Transverse colon (tissue), 3 donors: ENCODE measurements at regions not wholly inside any gene's neighbourhood (a gene's known extent, or its start where the extent isn't known, plus 50 kb on each side); places are given as distances from the start of the nearest gene placed in this dataset.

ENCODE experiments used
- POLR2A ChIP-seq: fragments of 450-650 bp; IDR thresholded peaks from one replicate; pipeline ENCODE4 v1.6.1; 2016; ENCODE audit warnings: antibody characterized with exemption, mild to moderate bottlenecking, moderate library complexity
- TF ChIP-seq, protein P1 (sequence below), 5 experiments: fragments of 200-600 bp in 3 of 5; fragments of 450-650 bp in 2 of 5; sonication (generic) in 3 of 5; IDR thresholded peaks; 1 replicate in 2 of 5; 2 replicates in 3 of 5; pipeline ENCODE4 v1.5.1; 2016 to 2017; ENCODE audit warnings: antibody characterized with exemption in 5 of 5, inconsistent platforms in 3 of 5, mild to moderate bottlenecking in 2 of 5, moderate library complexity in 1 of 5

DNA sequence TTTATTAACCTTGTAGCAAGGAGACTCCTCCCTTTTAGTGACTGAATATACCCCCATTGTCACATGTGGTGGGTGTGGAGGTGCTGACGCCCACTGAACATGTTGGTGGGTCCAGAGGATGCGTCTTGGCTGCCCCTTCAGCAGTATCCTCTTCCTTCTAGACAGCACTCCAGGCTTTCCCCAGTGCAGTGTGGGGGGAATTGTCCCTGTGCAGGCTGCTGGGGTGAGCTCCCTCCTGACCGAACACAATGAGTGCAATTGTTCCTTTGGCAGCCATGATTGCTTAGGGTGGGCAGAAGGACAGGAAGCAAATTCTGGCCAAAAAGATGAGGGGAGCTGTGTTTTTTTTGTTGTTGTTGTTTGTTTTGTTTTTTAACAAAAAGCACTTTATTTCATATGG lies 209.3 kb upstream of the PDE10A start:
- TF ChIP-seq, protein P1, sequence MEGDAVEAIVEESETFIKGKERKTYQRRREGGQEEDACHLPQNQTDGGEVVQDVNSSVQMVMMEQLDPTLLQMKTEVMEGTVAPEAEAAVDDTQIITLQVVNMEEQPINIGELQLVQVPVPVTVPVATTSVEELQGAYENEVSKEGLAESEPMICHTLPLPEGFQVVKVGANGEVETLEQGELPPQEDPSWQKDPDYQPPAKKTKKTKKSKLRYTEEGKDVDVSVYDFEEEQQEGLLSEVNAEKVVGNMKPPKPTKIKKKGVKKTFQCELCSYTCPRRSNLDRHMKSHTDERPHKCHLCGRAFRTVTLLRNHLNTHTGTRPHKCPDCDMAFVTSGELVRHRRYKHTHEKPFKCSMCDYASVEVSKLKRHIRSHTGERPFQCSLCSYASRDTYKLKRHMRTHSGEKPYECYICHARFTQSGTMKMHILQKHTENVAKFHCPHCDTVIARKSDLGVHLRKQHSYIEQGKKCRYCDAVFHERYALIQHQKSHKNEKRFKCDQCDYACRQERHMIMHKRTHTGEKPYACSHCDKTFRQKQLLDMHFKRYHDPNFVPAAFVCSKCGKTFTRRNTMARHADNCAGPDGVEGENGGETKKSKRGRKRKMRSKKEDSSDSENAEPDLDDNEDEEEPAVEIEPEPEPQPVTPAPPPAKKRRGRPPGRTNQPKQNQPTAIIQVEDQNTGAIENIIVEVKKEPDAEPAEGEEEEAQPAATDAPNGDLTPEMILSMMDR (IDR thresholded peaks at IDR 0.05), result no peak
- no peak for TF ChIP-seq POLR2A
